ENCODE measurements at regions not wholly inside any gene's neighbourhood (a gene's known extent, or its start where the extent isn't known, plus 50 kb on each side); places are given as distances from the start of the nearest gene placed in this dataset.

GRCh38 chr10:36634916-36635315, 490.5 kb upstream of the ANKRD30A start:
- Histone ChIP-seq H3K9me3 (peaks cover 29% of the 10 kb centered on the region), H3K4me1 (ENCODE audit: low read depth) (no peaks in the 10 kb centered on the region), H3K36me3 (ENCODE audit: low read depth) (no peaks in the 10 kb centered on the region), H3K4me3 (no peak overlapping the region)
- no peak for ATAC-seq
- intact Hi-C loops (cut with DNase I, micrococcal nuclease) = no loop called here
- no peak for TF ChIP-seq CTCF (IDR thresholded peaks at IDR 0.05)
- no peak for DNase-seq

GRCh38 chr10:36630267-36630666, 495.1 kb upstream of the ANKRD30A start:
- H3K4me3 ChIP-seq = no peak overlapping the region
- H3K4me1 ChIP-seq (ENCODE audit: low read depth) = no peaks in the 10 kb centered on the region
- no peak for ATAC-seq
- no peak for TF ChIP-seq CTCF (IDR thresholded peaks at IDR 0.05)
- peaks cover 25% of the 10 kb centered on the region for H3K9me3 ChIP-seq
- no peak for DNase-seq
- no peaks in the 10 kb centered on the region for H3K36me3 ChIP-seq (ENCODE audit: low read depth)
- intact Hi-C loops (cut with DNase I, micrococcal nuclease) = no loop called here

GRCh38 chr10:36629476-36629875, 495.9 kb upstream of the ANKRD30A start:
- TF ChIP-seq CTCF (IDR thresholded peaks at IDR 0.05) = no peak
- no peaks in the 10 kb centered on the region for H3K4me1 ChIP-seq (ENCODE audit: low read depth)
- intact Hi-C loops (cut with DNase I, micrococcal nuclease) = no loop called here

GRCh38 chr10:36624551-36625100, 500.8 kb upstream of the ANKRD30A start:
- no peaks in the 10 kb centered on the region for H3K36me3 ChIP-seq (ENCODE audit: low read depth)
- no peaks in the 10 kb centered on the region for H3K4me1 ChIP-seq (ENCODE audit: low read depth)
- DNase-seq (no peak), ATAC-seq (no peak)
- intact Hi-C loops (cut with DNase I, micrococcal nuclease) = no loop called here
- no peak for TF ChIP-seq CTCF (IDR thresholded peaks at IDR 0.05)
- H3K4me3 ChIP-seq = no peak overlapping the region
- peaks cover 39% of the 10 kb centered on the region for H3K9me3 ChIP-seq

More at GRCh38 chr10:36629476-36629875, 495.9 kb upstream of the ANKRD30A start:
- ATAC-seq = no peak
- no peak overlapping the region for H3K4me3 ChIP-seq
- H3K36me3 ChIP-seq (ENCODE audit: low read depth) = no peaks in the 10 kb centered on the region
- DNase-seq = no peak
- H3K9me3 ChIP-seq = peaks cover 33% of the 10 kb centered on the region

- ATAC-seq = no peak
- no peak for DNase-seq
- intact Hi-C loops (cut with DNase I, micrococcal nuclease) = no loop called here
- Histone ChIP-seq H3K9me3 (peaks cover 52% of the 10 kb centered on the region), H3K4me1 (ENCODE audit: low read depth) (no peaks in the 10 kb centered on the region), H3K4me3 (no peak overlapping the region), H3K36me3 (ENCODE audit: low read depth) (no peaks in the 10 kb centered on the region)
- no peak for TF ChIP-seq CTCF (IDR thresholded peaks at IDR 0.05)
Observed at GRCh38 chr10:36621346-36621745, 504.1 kb upstream of the ANKRD30A start.

GRCh38 chr10:36612436-36612835, 513.0 kb upstream of the ANKRD30A start:
- Histone ChIP-seq H3K9me3 (peaks cover 44% of the 10 kb centered on the region), H3K4me3 (no peak overlapping the region), H3K4me1 (ENCODE audit: low read depth) (no peaks in the 10 kb centered on the region), H3K36me3 (ENCODE audit: low read depth) (no peaks in the 10 kb centered on the region)
- intact Hi-C loops (cut with DNase I, micrococcal nuclease) = no loop called here
- ATAC-seq (no peak), DNase-seq (no peak)
- no peak for TF ChIP-seq CTCF (IDR thresholded peaks at IDR 0.05)
